Uterus (tissue), 3 donors: ENCODE measurements at regions not wholly inside any gene's neighbourhood (a gene's known extent, or its start where the extent isn't known, plus 50 kb on each side); places are given as distances from the start of the nearest gene placed in this dataset.

Experiments
- DNase-seq, 2 donors: peaks; one replicate each; pipeline ENCODE4 v3.0.0-alpha.2; 2019 to 2020
- H3K27ac ChIP-seq, 2 donors: fragments of 200-600 bp; sonication (generic); 1 replicate in 1 of 2; 2 replicates in 1 of 2; pipeline ENCODE4 v1.5.1; 2016 to 2018
- H3K27me3 ChIP-seq, 2 donors: fragments of 200-600 bp; sonication (generic); one replicate each; pipeline ENCODE4 v1.5.1; 2018 to 2019; ENCODE audit warnings: control low read depth in 1 of 2
- H3K36me3 ChIP-seq, 2 donors: fragments of 200-600 bp; sonication (generic); one replicate each; pipeline ENCODE4 v1.5.1; 2019; ENCODE audit warnings: control low read depth in 1 of 2
- H3K4me1 ChIP-seq, 2 donors: fragments of 200-600 bp; sonication (generic); one replicate each; pipeline ENCODE4 v1.5.1; 2018 to 2019; ENCODE audit warnings: control low read depth in 1 of 2
- H3K4me3 ChIP-seq, 2 donors: fragments of 200-600 bp; sonication (generic); 1 replicate in 1 of 2; 2 replicates in 1 of 2; pipeline ENCODE4 v1.5.1; 2018 to 2019; ENCODE audit warnings: mild to moderate bottlenecking in 1 of 2
- H3K9me3 ChIP-seq, 2 donors: fragments of 200-600 bp; sonication (generic); one replicate each; pipeline ENCODE4 v1.5.1; 2019; ENCODE audit warnings: control low read depth in 1 of 2
- POLR2A ChIP-seq, 2 donors: fragments of 450-650 bp; IDR thresholded peaks; one replicate each; pipeline ENCODE4 v1.6.1; 2016; ENCODE audit warnings: antibody characterized with exemption in 2 of 2, mild to moderate bottlenecking in 1 of 2, moderate library complexity in 1 of 2
- intact Hi-C: fragments of 100-400 bp; cut with DNase I; formaldehyde crosslinking; loops from one replicate; pipeline ENCODE4 v1.15.1; 2023; ENCODE audit warnings: low total_unique reads
- TF ChIP-seq, protein P1 (sequence below), 4 experiments: fragments of 200-600 bp in 2 of 4; fragments of 450-650 bp in 2 of 4; sonication (generic) in 2 of 4; IDR thresholded peaks; one replicate each; pipeline ENCODE4 v1.5.1; 2016 to 2019; ENCODE audit warnings: antibody characterized with exemption in 4 of 4, mild to moderate bottlenecking in 2 of 4, moderate library complexity in 1 of 4
- donor health status: DM: yes; HTN: yes; CAD: no.

DNA sequence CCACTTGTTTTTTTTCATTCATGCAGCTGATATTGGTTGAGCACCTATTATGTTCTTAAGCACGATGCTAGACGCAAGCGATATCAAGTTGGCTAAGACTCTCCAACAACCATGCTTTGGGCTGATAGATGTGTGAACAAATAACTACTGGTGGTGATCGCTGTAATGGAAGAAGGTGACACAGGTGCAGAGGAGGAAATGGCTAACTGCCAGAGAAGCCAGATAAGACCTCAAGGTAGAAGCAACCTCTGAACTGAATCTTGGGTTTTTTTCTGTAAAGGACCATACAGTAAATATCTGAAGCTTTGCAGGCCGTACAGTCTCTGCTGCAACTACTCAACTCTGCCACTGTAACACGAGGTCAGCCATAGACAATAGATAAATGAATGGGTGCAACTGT is 97.9 kb downstream of the C17orf67 start:
- Histone ChIP-seq H3K27ac (no peak overlapping the region), H3K27me3 (no peaks in the 10 kb centered on the region), H3K9me3 (no peaks in the 10 kb centered on the region), H3K36me3 (no peaks in the 10 kb centered on the region), H3K4me3 (no peak overlapping the region), H3K4me1 (no peaks in the 10 kb centered on the region)
- intact Hi-C loops = no loop called here
- TF ChIP-seq POLR2A (IDR thresholded peaks at IDR 0.05) = no peak
- TF ChIP-seq, protein P1, sequence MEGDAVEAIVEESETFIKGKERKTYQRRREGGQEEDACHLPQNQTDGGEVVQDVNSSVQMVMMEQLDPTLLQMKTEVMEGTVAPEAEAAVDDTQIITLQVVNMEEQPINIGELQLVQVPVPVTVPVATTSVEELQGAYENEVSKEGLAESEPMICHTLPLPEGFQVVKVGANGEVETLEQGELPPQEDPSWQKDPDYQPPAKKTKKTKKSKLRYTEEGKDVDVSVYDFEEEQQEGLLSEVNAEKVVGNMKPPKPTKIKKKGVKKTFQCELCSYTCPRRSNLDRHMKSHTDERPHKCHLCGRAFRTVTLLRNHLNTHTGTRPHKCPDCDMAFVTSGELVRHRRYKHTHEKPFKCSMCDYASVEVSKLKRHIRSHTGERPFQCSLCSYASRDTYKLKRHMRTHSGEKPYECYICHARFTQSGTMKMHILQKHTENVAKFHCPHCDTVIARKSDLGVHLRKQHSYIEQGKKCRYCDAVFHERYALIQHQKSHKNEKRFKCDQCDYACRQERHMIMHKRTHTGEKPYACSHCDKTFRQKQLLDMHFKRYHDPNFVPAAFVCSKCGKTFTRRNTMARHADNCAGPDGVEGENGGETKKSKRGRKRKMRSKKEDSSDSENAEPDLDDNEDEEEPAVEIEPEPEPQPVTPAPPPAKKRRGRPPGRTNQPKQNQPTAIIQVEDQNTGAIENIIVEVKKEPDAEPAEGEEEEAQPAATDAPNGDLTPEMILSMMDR (IDR thresholded peaks at IDR 0.05) = no peak
- DNase-seq = no peak

DNA sequence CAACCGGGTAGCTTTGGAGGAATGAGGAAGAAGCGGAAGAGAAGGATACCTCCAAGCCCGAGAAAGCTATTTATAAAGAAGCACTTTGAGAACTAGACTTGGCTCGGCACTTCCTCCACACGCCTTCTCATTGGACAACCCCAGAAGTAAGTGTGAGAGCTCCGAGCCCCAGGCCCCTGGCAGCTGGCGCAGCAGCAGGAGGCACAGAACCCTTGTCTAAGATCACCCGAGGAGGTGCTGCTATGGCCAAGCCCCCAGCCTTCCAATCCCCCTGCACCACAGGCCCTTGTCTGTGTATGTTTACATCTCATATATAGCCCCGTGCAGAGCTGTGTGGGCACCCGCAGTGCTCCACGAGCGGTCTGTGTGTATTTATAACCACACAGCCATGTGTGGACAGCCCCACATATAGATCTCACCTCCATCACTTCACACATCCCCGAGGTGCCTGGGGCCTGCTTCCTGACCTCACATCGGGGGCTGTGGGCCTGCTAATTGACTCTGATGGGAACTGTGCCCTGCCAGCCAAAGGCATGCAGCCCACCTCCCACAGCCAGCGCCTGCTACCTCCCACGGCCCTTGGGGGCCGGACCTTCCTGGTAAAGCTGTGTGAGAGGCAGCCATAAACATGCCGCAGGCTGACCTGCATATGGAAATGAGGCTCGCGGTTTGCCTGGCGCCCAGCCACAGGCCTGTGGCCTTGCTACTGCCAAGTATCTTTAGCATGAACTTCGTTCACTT is 96.1 kb downstream of the C17orf67 start:
- intact Hi-C loops = no loop called here
- TF ChIP-seq, protein P1 (IDR thresholded peaks at IDR 0.05) = no peak
- TF ChIP-seq POLR2A (IDR thresholded peaks at IDR 0.05) = no peak
- Histone ChIP-seq H3K4me3 (no peak overlapping the region), H3K9me3 (no peaks in the 10 kb centered on the region), H3K27ac (no peak overlapping the region), H3K4me1 (no peaks in the 10 kb centered on the region), H3K27me3 (no peaks in the 10 kb centered on the region), H3K36me3 (no peaks in the 10 kb centered on the region)
- DNase-seq = no peak

DNA sequence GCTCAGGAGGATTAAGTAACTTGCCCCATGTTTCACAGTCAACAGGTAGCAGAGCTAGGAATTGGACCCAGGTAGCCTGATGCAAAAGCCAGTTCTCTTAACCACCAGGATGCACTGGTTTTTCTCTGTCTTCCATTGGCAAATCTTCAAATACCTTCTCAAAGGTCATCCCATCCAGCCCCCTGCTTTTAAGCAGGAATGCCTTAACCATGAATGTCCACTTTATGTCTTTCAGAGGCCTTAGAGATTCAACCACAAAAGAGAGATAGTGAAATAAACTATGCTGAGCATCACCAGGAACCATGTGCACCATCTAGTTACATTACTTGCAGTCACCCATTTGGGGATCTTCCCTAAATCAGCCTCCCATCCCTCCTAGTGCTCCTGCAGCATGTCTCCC is 94.3 kb downstream of the C17orf67 start:
- Histone ChIP-seq H3K27me3 (no peaks in the 10 kb centered on the region), H3K27ac (no peak overlapping the region), H3K4me1 (no peaks in the 10 kb centered on the region), H3K9me3 (no peaks in the 10 kb centered on the region), H3K36me3 (no peaks in the 10 kb centered on the region), H3K4me3 (no peak overlapping the region)
- intact Hi-C loops = no loop called here
- TF ChIP-seq POLR2A (IDR thresholded peaks at IDR 0.05) = no peak
- TF ChIP-seq, protein P1 (IDR thresholded peaks at IDR 0.05) = no peak
- DNase-seq = no peak

DNA sequence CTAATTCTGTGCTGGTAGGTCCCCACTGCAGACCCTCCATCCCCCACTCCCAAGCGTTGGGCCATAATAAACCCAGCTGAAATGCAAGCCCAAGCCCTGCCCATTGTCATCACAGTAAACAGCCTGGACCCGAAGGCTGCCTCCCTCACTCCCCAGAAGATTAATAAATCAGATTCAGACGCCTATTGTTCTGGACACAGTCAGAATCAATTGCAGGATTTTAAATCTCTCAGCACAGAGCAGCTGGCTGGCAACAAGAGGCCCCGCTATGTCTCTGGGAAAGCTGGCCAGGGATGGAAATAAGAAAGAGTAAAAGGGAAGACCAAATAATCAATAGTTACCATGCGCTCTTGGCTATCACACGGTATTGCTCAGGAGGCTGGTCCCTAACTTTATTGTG is 93.9 kb downstream of the C17orf67 start:
- Histone ChIP-seq H3K4me1 (no peaks in the 10 kb centered on the region), H3K36me3 (no peaks in the 10 kb centered on the region), H3K27me3 (no peaks in the 10 kb centered on the region), H3K27ac (no peak overlapping the region), H3K4me3 (no peak overlapping the region), H3K9me3 (no peaks in the 10 kb centered on the region)
- intact Hi-C loops = no loop called here
- TF ChIP-seq POLR2A (IDR thresholded peaks at IDR 0.05) = no peak
- TF ChIP-seq, protein P1 (IDR thresholded peaks at IDR 0.05) = no peak
- DNase-seq = no peak

DNA sequence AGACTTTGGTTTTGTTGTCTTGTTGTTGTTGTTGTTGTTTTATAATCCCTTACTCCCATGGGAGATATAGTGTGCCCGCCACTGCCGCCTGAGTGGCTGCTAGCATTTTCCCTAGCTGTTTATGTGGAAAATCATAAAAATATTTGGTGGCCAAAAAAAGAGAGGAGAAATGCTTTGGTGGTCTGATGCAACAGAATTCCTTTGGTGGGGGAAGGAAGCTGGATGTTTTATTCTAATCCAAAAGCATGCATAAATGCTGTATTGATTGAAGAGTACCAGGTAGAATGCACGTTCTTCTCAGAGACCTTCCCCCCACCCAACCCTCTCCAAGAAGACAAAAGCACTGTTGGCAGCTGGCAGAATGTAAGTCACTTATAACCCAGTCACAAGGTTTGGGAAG is 93.2 kb downstream of the C17orf67 start:
- H3K27me3 ChIP-seq = no peaks in the 10 kb centered on the region
- no peaks in the 10 kb centered on the region for H3K36me3 ChIP-seq
- intact Hi-C loops = no loop called here
- H3K9me3 ChIP-seq = no peaks in the 10 kb centered on the region
- H3K4me3 ChIP-seq = no peak overlapping the region
- no peaks in the 10 kb centered on the region for H3K4me1 ChIP-seq
- H3K27ac ChIP-seq = no peak overlapping the region
- no peak for TF ChIP-seq POLR2A (IDR thresholded peaks at IDR 0.05)
- TF ChIP-seq, protein P1 (IDR thresholded peaks at IDR 0.05) = no peak
- DNase-seq = no peak
